ENCODE measurements at regions not wholly inside any gene's neighbourhood (a gene's known extent, or its start where the extent isn't known, plus 50 kb on each side); places are given as distances from the start of the nearest gene placed in this dataset.
A peak's percentile ranks its signal among the peaks of the same experiment; 100 is the strongest.

DNA sequence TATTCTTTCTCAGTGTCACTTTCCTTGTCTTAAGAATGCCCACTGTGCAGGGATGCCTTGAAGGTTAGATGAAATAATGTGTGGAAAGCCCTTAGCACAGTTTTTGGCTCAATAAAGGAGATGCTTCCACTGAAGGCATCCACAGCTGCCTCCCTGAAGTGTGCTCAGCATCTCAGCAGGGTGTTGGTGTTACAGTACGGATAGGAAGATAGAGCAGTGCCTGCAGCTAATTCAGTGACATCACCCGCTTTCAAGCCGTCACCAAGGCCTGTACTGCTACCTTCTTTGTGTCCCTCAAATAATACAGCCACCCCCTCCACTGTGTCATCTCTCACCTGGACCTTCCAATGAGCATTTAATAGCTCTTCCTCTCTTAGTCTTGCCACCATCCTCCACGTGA, 59.0 kb downstream of the NDUFS5 start:
- no peak for FAIRE-seq

DNA sequence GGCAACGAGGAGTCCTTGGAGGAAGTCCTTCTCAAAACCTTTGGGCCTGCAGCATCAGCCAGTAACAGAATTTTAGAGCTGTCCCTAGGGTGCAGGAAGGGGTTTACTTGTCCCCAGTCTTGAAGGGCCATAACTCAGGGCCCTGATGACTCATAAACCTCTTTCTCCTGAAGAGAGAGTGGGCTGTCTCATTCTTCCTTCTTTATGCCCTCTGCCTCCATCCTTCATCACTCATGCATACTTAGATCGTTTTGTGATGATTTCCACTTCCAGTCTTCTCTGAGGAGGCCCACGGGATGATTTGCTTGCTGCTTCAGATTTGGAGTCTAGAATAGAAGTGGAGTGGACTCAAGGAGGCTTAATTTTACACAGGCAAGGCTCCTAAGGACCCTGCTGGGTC, 60.2 kb downstream of the NDUFS5 start:
- no peak for FAIRE-seq

DNA sequence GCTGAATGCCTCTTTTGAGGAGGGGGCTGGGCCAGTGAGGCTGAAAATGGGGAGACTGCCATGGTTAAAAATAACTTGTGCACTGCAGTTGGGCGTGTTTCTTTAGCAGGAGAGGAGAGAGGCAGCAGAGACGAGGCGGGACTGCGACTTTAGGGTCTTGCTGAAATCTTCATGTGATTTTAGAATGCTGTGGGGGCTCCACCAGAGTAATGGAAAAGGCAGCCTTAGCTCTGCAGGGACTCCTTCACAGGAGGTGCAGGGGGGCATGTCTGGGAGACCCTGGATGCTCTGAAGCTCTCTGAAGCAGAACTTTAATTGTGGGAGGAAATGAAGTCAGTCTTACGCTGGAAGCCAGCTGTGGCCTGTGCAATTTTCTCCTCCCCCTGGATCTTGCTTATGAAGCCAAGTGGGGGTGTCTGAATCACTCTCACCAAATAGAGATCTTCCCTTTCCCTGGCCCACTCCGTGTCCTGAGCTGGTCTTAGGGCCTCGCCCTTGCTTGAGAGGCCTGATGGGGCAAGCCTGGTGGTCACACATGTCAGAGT, 60.8 kb downstream of the NDUFS5 start:
- no peak for FAIRE-seq

DNA sequence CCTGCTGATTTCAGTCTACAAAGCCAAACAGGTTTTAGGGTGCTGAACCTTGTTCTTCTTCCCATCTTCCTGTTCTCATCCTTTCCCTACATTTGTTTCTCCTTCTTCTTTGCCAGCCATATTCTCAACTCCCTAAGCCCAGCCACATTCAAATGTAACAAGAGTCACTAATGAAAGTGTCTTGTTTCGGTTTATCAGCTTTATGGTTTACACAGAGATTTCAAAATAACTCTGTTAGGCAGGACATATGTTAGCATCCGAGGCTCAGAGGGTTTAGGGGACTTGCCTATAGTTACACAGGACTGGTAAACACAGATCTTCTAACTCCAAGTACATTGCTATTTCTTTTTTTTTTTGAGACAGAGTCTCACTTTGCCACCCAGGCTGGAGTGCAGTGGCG, 61.3 kb downstream of the NDUFS5 start:
- FAIRE-seq = no peak

DNA sequence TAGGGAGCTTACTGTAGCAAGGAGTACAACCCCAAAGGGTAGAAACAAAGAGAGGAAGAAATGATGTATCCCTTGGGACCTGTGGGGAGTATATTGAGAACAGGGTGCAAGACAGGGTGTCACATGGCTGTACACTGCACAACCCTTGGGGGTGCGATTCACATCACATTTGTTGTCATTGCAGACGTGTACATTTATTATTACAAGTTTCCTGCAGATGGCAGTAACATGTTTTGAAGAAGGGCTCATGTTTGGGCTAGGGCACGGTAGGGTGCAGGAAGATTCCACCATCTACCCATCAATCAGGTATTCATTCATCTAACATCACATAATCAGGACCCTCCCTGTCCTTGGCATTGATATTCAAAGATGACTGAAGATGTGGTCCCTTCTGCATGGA, 62.5 kb downstream of the NDUFS5 start:
- no peak for FAIRE-seq

DNA sequence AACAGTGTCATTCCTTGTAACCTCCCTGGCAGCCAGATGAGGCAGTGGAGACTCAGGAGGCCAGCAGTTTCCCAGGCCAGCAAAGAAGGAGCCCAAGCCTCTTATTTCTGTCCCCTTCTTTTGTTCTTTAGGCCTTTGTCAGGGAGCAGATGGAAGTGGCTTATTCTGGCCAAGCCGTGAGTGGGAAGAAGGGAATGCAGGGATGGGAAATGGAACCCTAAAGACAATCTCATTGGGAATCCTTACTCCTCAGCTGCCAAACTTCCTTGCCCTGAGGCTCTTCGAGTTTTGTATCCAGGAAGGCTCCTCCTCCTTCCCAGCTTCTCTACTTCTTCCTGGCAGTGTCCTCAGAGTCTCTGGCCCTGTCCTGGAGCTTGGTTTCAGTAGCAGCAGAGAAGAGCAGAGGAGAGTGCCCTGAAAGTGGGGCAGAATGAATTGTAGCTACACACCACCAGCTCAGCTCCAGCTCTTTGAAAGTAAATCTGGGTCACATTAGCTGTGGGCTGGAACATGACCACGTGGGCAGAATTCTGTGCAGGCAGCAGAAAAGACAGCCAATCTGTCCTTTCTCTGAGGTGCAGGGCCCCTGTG, 63.9 kb downstream of the NDUFS5 start:
- FAIRE-seq = no peak

DNA sequence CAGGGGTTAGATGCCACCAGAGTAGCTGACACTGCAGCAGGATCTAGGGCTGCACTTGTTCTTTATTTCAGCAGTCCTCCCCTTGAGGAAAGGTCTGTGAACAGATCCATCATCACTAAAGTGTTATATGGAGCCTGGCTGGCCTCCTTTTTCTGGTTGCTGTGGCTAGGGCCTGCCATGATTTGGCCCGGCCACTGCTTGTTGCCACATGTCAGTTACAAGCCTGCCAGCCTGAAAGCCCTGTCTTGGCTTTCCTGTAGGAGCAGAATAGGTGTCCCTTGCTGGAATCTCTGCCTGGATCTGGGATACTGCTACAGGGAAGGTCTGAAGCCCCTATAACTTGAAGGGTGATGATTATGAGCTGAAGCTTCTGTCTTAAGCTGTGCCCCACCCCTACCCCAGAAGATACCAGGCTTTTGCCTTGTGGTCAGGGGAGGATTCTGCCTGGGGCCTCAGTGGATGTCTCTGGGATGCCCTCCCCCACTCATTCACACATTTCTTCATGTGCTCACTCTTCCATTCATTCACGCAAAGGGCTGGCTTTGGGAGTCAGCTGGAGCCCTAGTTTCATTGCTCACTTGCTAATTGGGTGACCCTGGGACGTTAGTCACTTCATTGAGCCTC, 64.7 kb downstream of the NDUFS5 start:
- no peak for FAIRE-seq

DNA sequence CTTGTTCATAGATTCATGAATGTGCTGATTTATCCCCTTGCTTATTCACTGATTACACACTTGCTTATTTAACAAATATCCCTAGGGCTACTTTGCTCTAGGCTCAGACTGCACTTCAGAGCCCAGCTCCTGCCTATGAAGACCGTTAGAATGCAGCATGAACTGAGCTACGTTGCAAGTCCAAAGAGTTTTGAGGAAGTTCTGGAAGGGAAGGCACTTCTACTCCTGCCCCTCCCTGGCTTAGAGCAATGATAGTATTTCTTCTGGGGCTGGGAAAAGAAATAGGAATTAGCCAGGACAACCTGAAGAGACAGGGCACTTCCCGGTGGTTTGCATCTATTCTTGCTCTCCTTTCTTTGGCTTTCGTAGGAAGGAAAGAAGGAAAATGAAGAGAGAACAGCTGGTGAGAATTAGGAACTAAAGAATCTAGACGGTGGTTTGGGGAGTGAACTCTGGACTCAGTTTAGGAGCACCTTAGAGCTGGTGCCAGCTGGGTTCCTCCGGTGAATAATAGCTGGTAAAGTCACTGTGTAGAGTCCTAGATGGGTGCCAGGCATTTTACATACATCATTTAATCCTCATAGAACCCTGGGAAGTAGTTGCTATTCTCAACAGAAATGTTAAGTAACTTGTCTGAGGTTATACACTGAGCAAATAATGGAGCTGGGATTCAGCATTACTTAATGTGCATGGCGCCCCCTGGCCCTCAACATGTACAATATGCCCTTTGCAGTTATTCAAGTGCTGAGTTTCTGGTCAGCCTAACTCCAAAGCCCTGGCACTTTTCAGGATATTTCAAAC, 65.9 kb downstream of the NDUFS5 start:
- FAIRE-seq = no peak

DNA sequence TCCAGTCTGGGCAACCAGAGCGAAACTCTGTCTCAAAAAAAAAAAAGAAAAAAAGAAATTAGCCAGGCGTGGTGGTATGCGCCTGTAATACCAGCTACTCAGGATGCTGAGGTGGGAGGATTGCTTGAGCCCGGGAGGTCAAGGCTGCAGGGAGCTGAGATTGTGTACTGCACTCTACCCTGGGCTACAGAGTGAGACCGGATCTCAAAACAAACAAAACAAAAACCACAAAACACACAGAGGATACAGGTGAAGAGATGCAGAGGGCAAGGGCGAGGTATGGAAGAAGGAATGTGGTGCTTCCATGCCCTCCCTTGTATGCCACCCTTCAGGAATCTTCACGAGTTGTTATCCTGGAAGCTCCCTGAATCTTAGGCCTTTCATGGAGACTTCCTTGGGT, 68.5 kb downstream of the NDUFS5 start:
- FAIRE-seq = no peak

DNA sequence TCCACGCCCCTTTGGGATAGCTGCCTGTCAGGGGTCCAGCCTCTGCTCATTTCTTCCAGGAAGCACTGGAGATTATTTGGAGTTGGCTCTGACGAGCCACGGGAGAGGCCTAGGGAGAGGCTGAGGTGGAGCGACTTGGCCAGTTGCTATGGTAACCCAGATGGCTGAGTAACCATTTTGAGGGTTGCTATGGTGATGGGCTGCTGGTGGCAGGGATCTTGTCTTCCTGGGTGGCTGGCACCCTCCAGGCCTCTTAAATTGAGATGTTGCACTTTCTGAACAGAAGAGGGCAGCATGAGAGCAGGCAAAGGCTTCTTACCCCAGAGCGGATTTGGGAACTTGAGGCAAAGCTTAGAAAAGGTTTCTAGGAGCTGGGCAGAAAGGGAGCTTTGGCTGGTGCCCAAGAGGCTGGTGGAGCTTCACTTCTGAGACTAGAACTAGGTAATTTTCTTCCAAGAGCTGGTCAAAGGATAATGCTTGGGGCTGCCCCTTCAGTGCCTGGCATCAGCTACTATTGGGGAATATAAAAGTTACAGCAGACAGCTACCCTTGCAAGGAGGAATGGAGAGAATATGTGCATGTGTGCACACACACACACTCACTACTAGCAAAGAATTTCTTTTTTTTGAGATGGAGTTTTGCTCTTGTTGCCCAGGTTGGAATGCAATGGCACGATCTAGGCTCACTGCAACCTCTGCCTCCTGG, 72.5 kb downstream of the NDUFS5 start:
- FAIRE-seq = peak; percentile 17

DNA sequence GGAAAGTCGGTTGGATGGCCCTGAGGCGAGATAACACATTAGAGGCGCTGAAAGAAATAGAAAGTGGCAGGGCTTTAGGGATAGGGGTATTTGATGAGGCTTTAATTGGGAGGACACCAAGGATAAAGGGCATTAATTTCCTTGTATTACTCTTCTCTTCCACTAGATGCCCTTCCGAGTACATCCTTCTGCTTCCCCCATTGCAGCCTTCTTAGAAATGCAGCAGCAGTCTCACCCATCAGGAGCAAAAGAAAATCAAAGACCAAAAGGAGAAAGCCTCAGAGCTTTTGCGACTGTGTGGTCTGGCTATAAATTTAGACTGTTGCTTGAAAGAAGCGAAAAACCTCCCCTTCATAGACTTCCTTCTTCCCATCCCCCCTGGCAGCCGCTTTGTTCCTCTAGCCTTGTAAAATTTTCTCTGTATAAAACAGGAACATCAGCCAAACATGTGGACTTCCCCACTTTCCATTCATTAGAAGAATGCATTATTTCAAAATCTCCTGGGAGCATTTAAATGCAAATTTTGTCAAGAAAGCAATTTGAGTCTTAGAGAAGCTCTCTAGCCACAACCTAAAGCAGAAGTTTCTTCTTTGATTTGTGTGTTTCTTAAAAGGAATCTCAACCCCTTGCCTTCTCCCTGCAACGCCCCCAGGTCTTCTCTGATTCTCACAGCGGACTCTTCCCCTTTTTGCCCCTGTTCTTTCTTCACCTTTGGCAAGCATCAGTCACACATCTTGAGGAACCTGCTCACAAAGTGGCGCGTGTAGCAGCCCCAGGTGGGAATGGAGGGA, 76.6 kb downstream of the NDUFS5 start:
- peak; percentile 93 for FAIRE-seq

DNA sequence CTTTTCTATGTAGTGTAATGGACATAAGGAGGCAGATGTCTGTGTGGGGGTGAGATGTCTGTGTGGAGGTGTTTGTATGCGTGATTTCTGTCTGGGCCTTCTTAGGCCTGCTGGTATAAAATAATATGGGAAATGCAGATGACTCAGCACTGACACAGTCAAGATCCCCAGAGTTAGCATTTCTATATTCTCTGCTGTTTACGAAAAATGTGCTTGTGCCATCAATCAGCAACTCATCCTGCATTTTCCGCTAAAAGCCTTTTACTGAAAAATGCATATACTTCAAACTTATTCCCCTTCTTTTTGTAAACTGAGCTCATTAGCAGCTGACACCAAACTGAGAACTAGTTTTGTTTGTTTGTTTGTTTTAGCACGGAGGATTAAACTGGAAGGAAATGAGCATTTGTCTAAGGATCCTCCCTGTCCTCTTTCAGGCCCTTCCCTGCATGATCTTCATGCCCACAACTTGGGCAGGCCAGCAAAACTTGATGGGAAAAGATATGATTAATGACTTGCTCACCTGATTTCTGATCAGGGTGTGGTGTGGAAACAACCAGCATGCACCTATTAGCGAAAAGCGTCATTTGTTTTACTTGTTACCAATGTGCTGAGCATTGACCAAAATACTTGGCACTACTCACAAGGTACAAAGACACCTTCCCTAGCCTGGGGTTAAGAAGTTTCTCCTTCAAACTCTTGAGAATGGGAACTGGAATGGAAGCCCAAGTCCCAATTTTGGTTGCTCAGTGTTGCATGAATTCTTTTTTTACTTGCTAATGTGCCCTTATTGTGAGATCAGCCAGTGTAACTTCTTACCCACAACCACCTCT, 77.4 kb downstream of the NDUFS5 start:
- no peak for FAIRE-seq

DNA sequence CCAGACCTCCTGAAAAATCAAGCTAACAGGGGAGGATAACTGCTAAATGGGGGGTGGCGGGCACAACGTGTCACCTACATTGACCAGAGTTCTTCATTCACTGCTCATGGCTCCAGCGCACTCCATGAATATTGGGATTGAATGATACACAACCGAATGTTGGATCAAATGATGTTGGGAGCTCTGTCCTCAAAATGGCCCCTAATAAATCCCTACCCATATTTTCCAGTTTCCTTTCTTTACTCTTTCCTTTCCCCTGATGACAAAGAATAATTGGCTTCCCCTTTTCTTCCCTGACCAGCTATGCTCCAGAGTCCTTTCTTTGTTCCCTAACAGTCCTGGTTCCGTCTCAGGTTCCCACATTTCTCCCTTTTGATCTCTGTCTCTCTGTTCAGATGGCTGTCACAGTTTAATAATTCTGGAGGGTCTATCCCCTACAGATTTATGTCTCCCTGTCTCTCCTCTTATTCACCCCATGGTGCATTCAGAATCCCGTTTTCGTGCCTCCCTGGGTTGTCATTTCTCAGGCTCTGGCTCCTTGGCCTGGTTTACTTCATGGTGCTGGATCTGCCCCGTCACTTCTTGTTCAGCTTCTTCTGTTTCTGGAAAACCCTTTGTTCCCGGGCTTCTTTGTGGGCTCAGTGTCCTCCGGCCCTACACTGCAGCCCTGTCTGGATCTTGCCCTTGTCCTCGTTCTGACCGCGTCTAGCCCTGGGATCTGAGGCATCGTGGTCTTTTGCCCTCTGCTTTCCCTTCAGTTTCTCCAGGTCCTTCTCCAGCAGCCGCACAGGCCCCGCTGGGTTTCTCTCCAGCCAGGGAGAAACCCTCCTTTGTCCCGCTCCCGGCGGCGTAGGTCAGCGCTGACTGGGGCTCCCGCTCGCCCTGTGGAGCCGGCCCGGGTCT, 78.3 kb downstream of the NDUFS5 start:
- FAIRE-seq = no peak

DNA sequence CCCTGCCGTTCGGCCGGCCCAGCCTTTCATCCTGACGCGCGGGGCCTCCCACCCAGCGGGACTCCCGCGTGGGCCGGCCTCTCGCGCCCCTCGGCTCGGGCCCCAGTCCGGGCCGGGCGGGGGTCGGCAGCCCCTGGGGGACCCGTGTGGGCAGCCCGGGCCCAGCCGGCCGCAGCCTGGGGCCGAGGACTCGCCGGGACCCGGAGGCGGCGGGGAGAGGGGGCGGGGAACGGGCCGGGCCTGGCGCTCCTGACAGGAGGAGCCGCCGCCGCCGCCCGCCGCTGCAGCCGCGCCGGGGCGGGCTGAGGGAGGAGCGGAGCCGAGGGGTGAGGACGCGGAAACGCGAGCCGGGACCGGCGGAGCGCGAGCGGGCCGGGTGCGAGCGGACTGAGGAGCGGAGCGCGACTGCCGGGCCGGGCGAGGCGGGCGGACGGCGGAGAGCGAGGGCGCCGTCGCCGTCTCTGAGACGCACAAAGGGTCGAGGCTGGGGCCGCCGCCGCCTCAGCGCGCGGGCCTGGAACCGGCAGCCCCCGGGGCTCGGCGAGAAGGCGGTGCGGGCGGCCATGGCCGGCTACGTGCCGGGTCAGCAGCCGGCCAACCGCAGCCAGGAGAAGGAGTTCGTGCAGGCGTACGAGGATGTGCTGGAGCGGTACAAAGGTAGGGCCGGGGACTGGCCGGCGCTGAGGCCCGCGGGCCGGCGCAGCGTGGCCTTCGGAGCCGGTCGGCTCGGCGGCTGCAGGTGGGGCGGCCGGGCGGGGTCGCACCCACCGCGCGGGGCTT, 79.1 kb downstream of the NDUFS5 start:
- no peak for FAIRE-seq

DNA sequence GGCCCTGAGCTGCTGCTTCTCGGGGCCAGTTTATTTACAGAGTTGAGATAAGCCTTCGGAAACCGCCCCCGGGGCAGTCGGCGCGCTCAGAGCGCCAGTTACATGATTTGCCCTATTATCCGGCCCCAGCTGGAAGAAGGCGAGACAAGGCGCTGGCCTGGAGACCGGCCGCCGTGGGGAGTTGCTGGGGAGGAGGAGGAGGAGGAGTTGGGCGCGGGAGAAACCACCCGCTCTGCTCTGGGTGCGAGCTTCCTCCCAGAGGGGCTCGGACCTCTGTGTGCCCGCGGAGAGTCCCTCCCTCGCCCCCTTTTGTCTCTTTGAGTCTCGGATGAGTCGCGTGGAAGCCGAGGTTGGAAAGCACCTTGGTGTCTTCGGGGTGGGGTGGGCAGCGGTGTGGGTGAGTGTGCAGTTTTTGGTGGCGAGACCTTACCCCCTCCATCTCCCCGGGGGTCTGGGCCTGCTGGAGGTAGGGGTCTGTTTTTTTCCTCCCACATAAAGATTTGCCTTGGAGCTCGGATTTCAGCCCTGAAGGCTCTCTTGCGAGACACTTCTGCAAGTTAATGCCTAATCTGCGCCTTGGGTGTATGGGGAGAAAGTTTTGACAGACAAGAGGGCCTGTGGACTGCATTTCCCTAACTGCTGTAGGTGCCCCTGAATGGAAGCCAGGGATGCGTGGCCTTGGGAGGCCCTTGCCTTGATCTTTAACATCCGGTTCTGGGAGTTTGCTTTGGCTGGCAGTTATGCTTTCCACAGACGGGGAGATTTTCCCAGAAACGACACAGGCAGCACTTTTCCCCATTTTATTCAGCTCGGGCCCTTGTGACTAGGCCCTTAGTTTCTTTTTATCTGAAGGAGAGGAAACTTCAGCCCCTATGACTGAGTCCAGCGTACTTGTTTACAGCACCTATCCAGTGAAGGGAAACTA, 80.0 kb downstream of the NDUFS5 start:
- no peak for FAIRE-seq

DNA sequence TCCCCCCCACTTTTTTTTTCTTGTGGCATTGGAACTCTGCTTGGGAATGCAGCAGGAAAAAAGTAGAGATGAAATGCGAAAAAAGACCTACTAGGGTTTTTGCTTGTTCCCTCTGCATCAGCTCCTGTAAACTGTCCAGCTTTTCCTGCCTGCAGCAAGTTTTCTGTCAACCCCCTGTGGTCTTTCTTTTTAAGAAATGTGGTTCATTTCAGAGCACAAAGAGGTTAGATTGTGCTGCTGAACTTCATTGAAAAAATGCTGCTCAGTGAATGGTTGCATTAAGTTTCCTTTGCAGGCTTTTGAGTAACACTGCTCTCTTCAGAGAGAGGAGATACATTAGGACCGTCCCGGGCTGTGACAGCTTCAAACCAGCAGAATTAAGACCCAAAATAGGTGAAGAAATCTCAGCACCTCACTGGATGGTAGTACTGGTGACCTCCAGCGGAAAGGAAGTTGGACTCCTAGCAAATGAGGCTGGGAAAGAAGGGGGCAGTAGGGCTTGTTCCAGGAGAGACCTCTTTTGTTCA, 80.7 kb downstream of the NDUFS5 start:
- no peak for FAIRE-seq

DNA sequence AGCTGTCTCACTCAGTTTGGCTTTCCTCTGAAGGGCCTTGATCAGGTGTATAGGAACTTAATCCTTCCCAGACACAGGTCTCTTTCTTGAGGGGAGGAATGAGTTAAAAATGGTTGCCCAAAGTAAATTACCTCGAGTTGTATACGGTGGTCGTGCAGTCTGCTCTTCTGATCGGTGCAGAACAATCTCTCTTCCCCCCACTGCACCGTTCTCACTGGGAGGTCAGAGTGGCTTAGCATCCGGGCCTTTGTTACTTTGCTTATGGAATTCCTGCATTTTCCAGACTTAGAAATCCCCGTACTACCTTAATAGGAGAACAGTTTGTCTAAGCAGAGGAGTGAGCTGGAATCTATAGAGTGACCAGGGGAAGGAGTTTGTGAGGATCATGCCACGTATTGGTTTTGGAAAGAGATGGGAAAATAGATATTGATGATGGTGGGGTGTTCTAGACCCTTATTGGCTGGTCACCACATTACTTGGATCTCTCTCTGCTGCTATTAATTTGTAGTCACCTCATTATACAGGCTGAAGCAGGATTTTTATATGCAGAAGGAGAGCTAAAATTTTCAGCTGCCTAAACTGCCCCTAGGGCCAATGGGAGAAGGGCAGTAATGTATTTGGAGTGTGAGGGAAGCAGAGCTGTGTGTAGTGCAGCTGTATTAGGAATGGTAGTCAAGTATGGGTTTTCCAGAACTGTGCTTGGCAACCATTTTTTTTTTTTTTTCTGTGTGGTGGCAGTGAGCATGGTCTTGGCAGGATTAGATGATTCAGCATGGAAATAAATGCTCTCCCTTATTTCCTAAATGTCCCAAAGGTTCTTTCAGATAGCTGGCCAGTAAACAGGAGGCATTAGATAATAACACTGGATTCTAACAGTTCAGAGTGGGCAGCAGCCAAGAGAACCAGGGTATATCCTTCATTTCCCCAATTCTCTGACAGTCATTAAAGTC, 81.5 kb downstream of the NDUFS5 start:
- no peak for FAIRE-seq
